Left ventricle myocardium inferior (tissue), 1 donor: ENCODE measurements at regions not wholly inside any gene's neighbourhood (a gene's known extent, or its start where the extent isn't known, plus 50 kb on each side); places are given as distances from the start of the nearest gene placed in this dataset.

ENCODE experiments used
- DNase-seq: peaks from one replicate; pipeline ENCODE4 v3.0.0-alpha.2; 2020
- H3K27ac ChIP-seq: fragments of 200-600 bp; replicated peaks from 2 replicates; pipeline ENCODE4 v1.8.0; 2021
- H3K27me3 ChIP-seq: fragments of 200-600 bp; 2 replicates; pipeline ENCODE4 v1.8.0; 2021; ENCODE audit warnings: low read depth
- H3K36me3 ChIP-seq: fragments of 200-600 bp; 2 replicates; pipeline ENCODE4 v1.8.0; 2021
- H3K4me1 ChIP-seq: fragments of 200-600 bp; 2 replicates; pipeline ENCODE4 v1.8.0; 2021
- H3K4me3 ChIP-seq: fragments of 200-600 bp; 2 replicates; pipeline ENCODE4 v1.8.0; 2021; ENCODE audit warnings: mild to moderate bottlenecking, moderate library complexity
- H3K9me3 ChIP-seq: fragments of 200-600 bp; replicated peaks from 2 replicates; pipeline ENCODE4 v1.8.0; 2021
- intact Hi-C: fragments of 100-400 bp; cut with micrococcal nuclease; formaldehyde crosslinking; loops from one replicate; pipeline ENCODE4 v1.11.0; 2022
- TF ChIP-seq, protein P1 (sequence below): fragments of 200-600 bp; IDR thresholded peaks from 2 replicates; pipeline ENCODE4 v1.8.0; 2021; ENCODE audit warnings: antibody characterized with exemption, mild to moderate bottlenecking, borderline replicate concordance
- donor health status: DM: no; HTN: yes; CAD: no; lungs with severe emphysema.

DNA sequence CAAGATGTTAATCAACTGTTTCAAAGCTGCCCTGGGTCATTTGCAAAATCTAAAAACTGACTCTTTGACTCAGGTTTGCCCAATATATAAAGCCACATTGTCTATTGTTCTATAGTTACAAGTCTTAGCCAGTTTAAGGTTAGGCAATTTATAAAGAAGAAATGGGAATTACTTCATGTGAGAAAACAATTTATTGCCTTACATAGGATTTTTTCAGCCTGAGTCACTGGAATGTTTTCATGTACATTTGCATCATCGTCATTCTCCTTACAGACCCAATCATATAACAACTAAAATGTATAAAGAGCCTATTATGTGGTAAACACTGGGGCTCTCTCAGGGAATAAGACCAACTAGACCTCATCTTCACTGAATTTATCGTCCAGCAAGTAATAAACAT lies 100.3 kb upstream of the PLEKHG7 start:
- Histone ChIP-seq H3K9me3 (peaks cover 15% of the 10 kb centered on the region), H3K27me3 (no peaks in the 10 kb centered on the region), H3K4me1 (no peaks in the 10 kb centered on the region), H3K27ac (no peak overlapping the region), H3K4me3 (no peak overlapping the region), H3K36me3 (no peaks in the 10 kb centered on the region)
- TF ChIP-seq, protein P1, sequence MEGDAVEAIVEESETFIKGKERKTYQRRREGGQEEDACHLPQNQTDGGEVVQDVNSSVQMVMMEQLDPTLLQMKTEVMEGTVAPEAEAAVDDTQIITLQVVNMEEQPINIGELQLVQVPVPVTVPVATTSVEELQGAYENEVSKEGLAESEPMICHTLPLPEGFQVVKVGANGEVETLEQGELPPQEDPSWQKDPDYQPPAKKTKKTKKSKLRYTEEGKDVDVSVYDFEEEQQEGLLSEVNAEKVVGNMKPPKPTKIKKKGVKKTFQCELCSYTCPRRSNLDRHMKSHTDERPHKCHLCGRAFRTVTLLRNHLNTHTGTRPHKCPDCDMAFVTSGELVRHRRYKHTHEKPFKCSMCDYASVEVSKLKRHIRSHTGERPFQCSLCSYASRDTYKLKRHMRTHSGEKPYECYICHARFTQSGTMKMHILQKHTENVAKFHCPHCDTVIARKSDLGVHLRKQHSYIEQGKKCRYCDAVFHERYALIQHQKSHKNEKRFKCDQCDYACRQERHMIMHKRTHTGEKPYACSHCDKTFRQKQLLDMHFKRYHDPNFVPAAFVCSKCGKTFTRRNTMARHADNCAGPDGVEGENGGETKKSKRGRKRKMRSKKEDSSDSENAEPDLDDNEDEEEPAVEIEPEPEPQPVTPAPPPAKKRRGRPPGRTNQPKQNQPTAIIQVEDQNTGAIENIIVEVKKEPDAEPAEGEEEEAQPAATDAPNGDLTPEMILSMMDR, result no peak
- DNase-seq, result no peak
- intact Hi-C loops, result no loop called here

DNA sequence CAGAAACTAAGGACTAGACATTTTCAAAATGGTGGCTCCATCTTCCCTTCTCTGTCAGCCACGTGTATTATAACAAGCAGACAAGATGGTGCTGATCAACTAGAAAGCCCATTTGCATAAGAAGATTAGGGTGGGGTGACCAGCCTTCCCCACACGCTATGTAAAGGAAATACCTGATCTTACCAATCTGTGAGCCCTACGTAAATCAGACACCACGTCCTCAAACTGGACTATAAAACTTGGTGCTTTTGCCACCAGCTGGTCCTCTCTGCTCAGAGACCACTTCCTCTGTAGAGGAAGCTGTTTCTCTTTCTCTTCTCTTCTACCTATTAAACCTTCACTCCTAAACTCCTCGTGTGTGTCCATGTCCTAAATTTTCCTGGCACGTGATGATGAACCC lies 101.1 kb upstream of the PLEKHG7 start:
- intact Hi-C loops, result no loop called here
- Histone ChIP-seq H3K36me3 (no peaks in the 10 kb centered on the region), H3K9me3 (peaks cover 15% of the 10 kb centered on the region), H3K27ac (no peak overlapping the region), H3K4me1 (no peaks in the 10 kb centered on the region), H3K4me3 (no peak overlapping the region), H3K27me3 (no peaks in the 10 kb centered on the region)
- TF ChIP-seq, protein P1, result no peak
- no peak for DNase-seq

DNA sequence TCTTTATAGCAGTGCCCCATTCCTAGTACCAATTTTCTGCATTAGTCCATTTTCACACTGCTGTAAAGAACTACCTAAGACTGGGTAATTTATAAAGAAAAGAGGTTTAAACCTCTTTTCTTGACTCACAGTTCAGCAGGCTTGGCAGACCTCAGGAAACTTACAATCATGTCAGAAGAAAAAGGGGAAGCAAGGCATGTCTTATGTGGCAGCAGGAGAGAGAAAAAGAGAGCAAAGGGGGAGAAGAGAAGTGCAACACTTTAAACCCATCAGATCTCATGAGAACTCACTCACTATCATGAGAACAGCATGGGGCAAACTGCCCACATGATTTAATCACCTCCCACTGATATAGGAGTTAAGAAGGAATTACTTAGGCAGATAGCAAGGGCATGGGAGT lies 101.6 kb upstream of the PLEKHG7 start:
- Histone ChIP-seq H3K4me1 (no peaks in the 10 kb centered on the region), H3K27me3 (no peaks in the 10 kb centered on the region), H3K9me3 (peaks cover 15% of the 10 kb centered on the region), H3K36me3 (no peaks in the 10 kb centered on the region), H3K4me3 (no peak overlapping the region), H3K27ac (no peak overlapping the region)
- TF ChIP-seq, protein P1, result no peak
- intact Hi-C loops, result no loop called here
- DNase-seq, result no peak

DNA sequence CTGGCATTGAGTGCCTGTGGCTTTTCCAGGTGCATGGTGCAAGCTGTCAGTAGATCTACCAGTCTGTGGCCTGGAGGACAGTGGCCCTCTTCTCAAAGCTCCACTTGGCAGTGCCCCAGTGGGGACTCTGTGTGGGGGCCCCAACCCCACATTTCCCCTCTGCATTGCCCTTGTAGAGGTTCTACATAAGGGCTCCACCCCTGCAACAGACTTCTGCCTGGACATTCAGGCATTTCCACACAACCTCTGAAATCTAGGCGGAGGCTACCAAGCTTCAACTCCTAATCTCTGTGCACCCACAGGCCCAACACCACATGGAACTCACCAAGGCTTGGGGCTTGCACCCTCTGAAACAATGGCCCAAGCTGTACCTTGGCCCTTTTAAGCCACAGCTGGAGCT lies 102.7 kb upstream of the PLEKHG7 start:
- intact Hi-C loops, result no loop called here

DNA sequence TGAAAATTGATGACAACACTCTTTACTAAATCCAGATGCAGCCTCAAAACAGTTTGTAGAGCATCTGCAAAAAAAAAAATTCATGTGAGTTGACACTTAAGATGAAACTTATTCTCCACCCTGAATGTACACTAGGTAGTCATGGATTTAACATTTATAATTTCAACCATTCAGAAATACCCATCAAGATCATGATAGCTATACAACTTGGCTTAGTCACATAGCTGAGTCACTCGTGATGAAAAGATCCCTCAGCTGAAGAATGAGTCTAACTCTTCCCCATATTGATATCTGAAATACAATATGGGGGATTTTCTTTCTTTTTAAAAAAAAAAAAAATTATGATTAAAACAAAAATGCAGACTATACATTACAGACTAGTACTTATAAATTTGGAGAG lies 104.8 kb upstream of the PLEKHG7 start:
- Histone ChIP-seq H3K9me3 (peaks cover 15% of the 10 kb centered on the region), H3K27ac (no peak overlapping the region), H3K4me3 (no peak overlapping the region), H3K36me3 (no peaks in the 10 kb centered on the region), H3K4me1 (no peaks in the 10 kb centered on the region), H3K27me3 (no peaks in the 10 kb centered on the region)
- no peak for DNase-seq
- intact Hi-C loops, result no loop called here
- TF ChIP-seq, protein P1, result no peak

More for the DNA sequence above, 102.7 kb upstream of the PLEKHG7 start:
- no peaks in the 10 kb centered on the region for H3K36me3 ChIP-seq
- no peak overlapping the region for H3K4me3 ChIP-seq
- TF ChIP-seq, protein P1, result no peak
- no peaks in the 10 kb centered on the region for H3K27me3 ChIP-seq
- H3K4me1 ChIP-seq, result no peaks in the 10 kb centered on the region
- H3K27ac ChIP-seq, result no peak overlapping the region
- peaks cover 15% of the 10 kb centered on the region for H3K9me3 ChIP-seq
- no peak for DNase-seq

DNA sequence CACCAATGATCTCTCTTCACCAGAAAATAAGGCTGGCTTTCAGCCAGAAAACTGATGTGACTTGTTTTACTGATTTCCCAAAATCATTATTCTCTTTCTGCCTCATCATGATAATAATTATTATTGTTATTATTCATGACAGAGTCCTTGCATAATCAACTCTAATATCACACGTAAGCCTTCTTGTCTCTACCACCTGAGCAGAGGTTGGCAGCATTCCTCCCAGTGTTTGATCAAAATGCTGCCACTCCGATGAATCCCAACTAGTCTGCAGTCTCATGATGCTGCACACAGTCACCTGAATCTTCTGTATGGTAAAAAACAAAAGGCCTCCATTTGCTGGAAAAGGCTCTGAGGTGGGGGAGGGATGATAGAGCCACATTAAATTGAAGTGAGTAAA lies 105.7 kb upstream of the PLEKHG7 start:
- TF ChIP-seq, protein P1, result no peak
- H3K27me3 ChIP-seq, result no peaks in the 10 kb centered on the region
- H3K27ac ChIP-seq, result no peak overlapping the region
- DNase-seq, result no peak
- H3K9me3 ChIP-seq, result peaks cover 15% of the 10 kb centered on the region
- H3K4me1 ChIP-seq, result no peaks in the 10 kb centered on the region
- H3K36me3 ChIP-seq, result no peaks in the 10 kb centered on the region
- intact Hi-C loops, result no loop called here
- H3K4me3 ChIP-seq, result no peak overlapping the region
